Stimulated activated CD8-positive, alpha-beta memory T cell treated with anti-CD3 and anti-CD28 coated beads, Interleukin-15, amount 100 ng/mL, for 48 hours (primary cell): ENCODE measurements at regions not wholly inside any gene's neighbourhood (a gene's known extent, or its start where the extent isn't known, plus 50 kb on each side); places are given as distances from the start of the nearest gene placed in this dataset.

Experiments used
- DNase-seq, 2 donors: peaks; one replicate each; pipeline ENCODE4 v3.0.0-alpha.2; 2020; ENCODE audit warnings: low read depth in 2 of 2

- DNase-seq: no peak
Observed at GRCh38 chr5:165079389-165079788, 1574.0 kb downstream of the MAT2B start.

GRCh38 chr5:165083394-165083793, 1578.0 kb downstream of the MAT2B start:
- no peak for DNase-seq

GRCh38 chr5:165086465-165086864, 1581.0 kb downstream of the MAT2B start:
- no peak for DNase-seq

- DNase-seq: no peak
Observed at GRCh38 chr5:165094782-165095181, 1589.4 kb downstream of the MAT2B start.

DNA sequence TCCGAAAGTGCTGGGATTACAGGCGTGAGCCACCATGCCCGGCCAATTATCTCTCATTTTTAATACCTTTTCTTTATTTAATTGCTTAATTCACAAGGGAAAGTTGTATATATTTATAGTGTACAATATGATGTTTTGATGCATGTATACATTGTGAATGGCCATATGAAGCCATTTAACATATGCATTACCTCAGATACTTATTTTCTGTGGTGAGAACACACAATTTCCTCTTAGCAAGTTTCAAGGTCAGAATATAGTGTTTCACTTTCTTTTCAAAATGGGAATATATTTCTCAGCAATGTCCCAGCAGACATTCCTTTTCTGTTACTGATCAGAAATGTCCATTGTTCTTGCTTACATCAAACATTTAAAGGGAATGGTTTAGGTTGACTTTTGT, 1596.3 kb downstream of the MAT2B start:
- no peak for DNase-seq

- no peak for DNase-seq
Observed at GRCh38 chr5:165104611-165105010, 1599.2 kb downstream of the MAT2B start.

GRCh38 chr5:165108809-165109208, 1603.4 kb downstream of the MAT2B start:
- no peak for DNase-seq

- DNase-seq: no peak
Observed at GRCh38 chr5:165119175-165119574, 1613.8 kb downstream of the MAT2B start.

GRCh38 chr5:165126598-165126997, 1621.2 kb downstream of the MAT2B start:
- DNase-seq: no peak

DNA sequence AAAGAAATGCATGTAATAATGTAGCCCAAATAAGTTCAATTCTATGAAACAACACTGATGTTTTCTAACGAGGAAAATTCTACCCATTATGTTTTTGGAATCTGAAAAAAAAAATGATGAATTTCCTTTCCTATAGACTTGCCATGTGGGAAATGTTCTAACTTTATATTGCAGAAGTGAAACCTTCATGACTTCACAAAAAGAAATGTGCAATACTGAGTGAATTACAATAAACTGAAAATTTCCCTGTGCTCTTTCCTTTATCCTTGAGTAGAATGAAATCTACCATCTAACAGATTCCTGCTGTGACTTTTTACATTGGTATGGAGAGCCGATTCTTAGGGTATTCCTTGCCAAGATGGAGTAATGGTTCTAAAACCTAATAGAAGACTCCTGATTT, 1622.5 kb downstream of the MAT2B start:
- DNase-seq: no peak

GRCh38 chr5:165130656-165131055, 1625.2 kb downstream of the MAT2B start:
- no peak for DNase-seq

GRCh38 chr5:165134155-165134554, 1628.7 kb downstream of the MAT2B start:
- DNase-seq: no peak

DNA sequence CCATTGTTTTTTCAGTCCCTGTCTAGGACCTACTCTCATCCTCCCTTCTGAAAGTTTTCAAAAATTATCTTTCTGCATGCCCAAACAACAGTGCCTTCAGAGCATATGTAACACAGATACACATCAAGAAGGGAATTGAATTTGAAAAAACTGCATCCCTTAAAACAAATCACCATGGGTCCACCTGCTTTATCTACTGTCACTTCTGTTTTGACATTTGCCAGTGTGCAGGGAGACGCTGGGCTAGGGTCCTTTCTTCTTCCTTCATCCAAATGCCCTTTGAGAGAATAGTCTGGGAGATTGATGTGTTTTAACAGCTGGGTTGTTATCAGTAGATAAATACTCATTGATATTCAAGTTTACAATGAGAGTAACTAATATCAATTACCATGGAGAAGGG, 1630.1 kb downstream of the MAT2B start:
- no peak for DNase-seq

DNA sequence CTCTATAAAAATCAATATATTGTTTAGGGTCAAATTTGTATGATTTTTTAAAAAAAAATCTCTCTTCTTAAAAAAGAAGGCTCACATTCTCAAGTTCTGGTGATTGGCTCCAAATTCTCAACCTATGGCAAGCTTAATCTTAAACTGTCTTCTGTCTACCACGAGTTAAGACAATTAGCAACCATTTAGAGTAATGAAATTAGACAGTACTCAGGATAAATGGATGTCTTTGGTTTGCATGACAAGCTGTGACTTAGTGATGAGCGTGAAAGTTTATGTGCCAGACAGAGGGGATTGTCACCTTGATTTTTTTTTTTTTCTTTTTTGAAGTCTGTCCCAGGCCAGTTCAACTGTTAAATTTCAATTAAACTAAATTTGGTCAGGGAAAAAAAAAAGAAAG, 1632.3 kb downstream of the MAT2B start:
- DNase-seq: no peak

- no peak for DNase-seq
Observed at GRCh38 chr5:165138236-165138635, 1632.8 kb downstream of the MAT2B start.

DNA sequence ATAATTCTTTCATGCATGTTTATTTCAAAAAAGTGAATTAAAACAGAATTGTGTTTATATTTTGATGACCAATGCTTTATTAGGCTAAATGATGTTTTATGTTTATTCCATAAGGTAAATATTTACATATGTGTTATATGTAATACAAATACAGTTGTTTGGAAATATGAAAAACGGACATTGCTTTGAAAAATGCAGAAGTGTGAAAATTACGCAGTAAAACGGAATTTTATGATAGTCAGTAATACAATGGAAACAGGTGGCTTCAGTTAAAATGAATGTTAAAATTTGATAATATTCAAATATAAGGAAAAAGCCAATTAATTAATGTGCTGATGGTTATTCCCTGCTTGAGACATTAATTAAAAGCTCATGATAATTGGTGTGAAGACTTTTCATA, 1633.8 kb downstream of the MAT2B start:
- DNase-seq: no peak

DNA sequence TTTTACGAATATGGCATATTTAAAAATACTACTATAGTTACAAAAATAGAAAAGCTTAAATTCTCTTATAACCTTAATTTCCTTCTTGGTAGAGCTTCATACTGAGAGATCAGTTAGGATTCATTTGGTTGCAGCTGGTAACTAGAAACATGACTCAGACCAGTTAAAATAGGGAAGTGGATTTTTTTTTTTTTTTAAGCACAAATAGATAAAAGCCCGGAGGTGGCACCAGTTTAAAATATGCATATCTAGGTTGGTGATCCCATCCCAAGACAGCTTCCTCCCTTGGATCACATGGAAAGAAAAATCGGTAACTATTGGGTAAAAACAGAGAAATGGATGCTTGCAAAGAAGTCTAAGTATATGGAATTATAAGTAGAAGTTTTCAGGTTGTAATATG, 1634.3 kb downstream of the MAT2B start:
- no peak for DNase-seq

DNA sequence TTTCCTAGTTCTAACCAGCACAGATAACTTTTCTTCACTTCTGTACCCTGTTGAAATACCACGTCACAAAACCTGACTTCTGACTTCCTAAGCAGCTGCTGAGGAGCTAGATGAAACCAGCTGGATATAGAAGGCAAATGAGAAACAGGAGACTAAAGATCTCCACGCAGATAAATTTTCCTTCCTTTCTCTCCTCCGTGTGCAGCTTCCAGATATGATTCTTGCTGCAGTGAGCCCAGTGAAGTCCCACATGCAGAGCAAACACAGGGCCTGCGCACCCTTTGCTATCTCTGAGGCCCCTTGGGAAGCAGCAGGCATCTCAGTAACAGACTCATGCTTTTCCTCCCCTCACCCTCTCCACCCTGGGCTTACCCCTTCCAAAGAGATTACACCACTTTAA, 1638.3 kb downstream of the MAT2B start:
- DNase-seq: no peak

DNA sequence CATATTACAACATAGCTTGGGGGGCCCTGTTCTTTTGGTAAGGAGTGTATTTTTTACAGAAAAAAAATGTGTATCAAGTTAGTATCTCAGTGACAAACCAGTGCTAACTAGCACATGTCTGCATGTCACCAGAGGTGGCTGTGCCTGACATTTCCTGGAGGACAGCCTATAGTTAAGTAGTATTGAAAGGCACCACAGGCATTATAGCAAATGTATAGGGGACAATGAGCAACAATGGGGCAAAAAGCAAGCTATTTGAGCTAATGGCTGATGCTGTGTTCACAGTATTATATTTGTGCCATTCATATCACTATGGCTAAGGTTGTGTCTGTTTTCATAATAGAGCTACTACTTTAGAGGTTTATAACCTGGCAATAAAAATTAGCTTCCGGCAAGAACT, 1644.0 kb downstream of the MAT2B start:
- DNase-seq: no peak

DNA sequence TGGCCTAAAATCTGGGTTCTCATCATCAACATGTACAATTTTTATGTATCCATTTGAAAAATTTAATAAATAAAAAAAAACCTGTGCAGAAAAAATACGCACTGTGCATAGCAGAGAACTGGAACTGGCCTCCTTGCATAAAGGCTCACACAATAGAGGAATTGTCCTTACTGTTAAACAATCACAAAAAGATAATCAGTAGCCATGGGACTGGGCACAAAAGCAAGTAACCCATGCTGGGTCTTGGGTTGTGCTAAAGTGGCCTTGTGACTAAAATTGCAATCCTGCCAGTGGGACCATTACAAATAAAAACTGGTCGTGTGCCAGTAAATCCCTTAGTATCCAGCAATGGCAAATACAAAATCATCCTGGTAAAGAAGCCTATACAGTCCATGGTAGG, 1646.6 kb downstream of the MAT2B start:
- no peak for DNase-seq

- DNase-seq: no peak
Observed at GRCh38 chr5:165157219-165157618, 1651.8 kb downstream of the MAT2B start.

GRCh38 chr5:165161204-165161603, 1655.8 kb downstream of the MAT2B start:
- no peak for DNase-seq

DNA sequence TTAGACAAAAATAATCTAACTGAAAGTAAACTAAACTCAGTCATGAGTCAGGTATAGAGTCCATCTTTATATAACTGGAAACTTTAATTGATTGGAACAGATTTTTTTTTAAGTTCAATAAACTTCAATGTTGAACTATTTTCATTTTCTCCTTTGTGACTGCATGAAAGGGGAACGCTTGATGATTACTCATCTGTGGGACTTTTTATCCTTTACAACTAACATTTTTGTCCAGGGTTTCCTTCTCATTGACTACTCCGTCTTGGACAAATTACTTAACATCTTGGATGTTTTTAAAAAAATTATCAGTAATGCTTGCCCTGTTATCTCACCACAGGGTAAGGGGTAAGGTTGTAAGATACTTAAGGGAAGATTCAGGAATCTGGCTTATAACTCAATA, 1658.4 kb downstream of the MAT2B start:
- DNase-seq: no peak

DNA sequence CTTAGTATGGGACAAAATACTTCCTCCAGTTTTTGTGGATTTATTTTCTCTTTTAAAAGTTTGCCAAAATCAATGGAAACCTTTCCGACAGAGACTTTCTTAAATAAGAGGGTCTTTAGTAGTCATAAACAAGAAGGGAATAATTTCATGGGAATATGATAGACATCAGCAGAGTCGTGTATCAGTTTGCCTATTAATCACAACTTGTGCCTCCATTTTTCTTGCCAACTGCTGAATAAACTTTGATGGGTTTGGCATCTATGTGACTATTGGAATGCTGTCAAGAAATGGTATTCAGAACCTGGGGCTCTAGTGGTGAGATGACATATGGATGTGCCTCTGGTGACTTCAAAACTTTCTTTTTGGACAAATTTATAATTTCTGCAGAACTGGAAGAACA, 1668.2 kb downstream of the MAT2B start:
- no peak for DNase-seq

GRCh38 chr5:165175041-165175440, 1669.6 kb downstream of the MAT2B start:
- DNase-seq: no peak
